Caki2 (cell line): ENCODE measurements at regions not wholly inside any gene's neighbourhood (a gene's known extent, or its start where the extent isn't known, plus 50 kb on each side); places are given as distances from the start of the nearest gene placed in this dataset.

Experiments
- DNase-seq: peaks from one replicate; pipeline ENCODE4 v3.0.0-alpha.2; 2015; ENCODE audit warnings: low read depth
- in situ Hi-C: cut with HindIII; loops from 2 replicates; pipeline ENCODE4 v1.10.0; 2016; ENCODE audit warnings: low sequenced_read_pairs, low pct_unique_long_range_greater_than_20kb, mixed read lengths

GRCh38 chr10:78860260-78860914 is 208.4 kb upstream of the ZMIZ1 start:
- no peak for DNase-seq
- in situ Hi-C loops, result no loop called here

- no peak for DNase-seq
- in situ Hi-C loops, result no loop called here
Measured at GRCh38 chr10:78861529-78862327, 207.0 kb upstream of the ZMIZ1 start.

GRCh38 chr10:78862328-78862640 is 206.5 kb upstream of the ZMIZ1 start:
- DNase-seq, result no peak
- in situ Hi-C loops, result no loop called here

- DNase-seq, result no peak
- in situ Hi-C loops, result no loop called here
Measured at GRCh38 chr10:78863140-78863905, 205.4 kb upstream of the ZMIZ1 start.

GRCh38 chr10:78863906-78864239 is 204.9 kb upstream of the ZMIZ1 start:
- in situ Hi-C loops, result no loop called here
- DNase-seq, result no peak

GRCh38 chr10:78864761-78865537 is 203.8 kb upstream of the ZMIZ1 start:
- in situ Hi-C loops, result no loop called here
- DNase-seq, result no peak

- no peak for DNase-seq
- in situ Hi-C loops, result no loop called here
Measured at GRCh38 chr10:78865538-78865875, 203.3 kb upstream of the ZMIZ1 start.

GRCh38 chr10:78865931-78866717 is 202.6 kb upstream of the ZMIZ1 start:
- in situ Hi-C loops, result no loop called here
- no peak for DNase-seq

GRCh38 chr10:78866731-78867554 is 201.8 kb upstream of the ZMIZ1 start:
- in situ Hi-C loops, result no loop called here

GRCh38 chr10:78867555-78867939 is 201.2 kb upstream of the ZMIZ1 start:
- DNase-seq, result no peak

More at GRCh38 chr10:78866731-78867554, 201.8 kb upstream of the ZMIZ1 start:
- DNase-seq, result no peak

GRCh38 chr10:78868048-78868447 is 200.7 kb upstream of the ZMIZ1 start:
- in situ Hi-C loops, result no loop called here
- DNase-seq, result no peak

More at GRCh38 chr10:78867555-78867939, 201.2 kb upstream of the ZMIZ1 start:
- in situ Hi-C loops, result no loop called here

- DNase-seq, result peak; percentile 16
- in situ Hi-C loops, result no loop called here
Measured at GRCh38 chr10:78868456-78868855, 200.3 kb upstream of the ZMIZ1 start.

GRCh38 chr10:78868861-78869260 is 199.9 kb upstream of the ZMIZ1 start:
- in situ Hi-C loops, result no loop called here
- DNase-seq, result no peak

- no peak for DNase-seq
- in situ Hi-C loops, result no loop called here
Measured at GRCh38 chr10:78869508-78870454, 199.0 kb upstream of the ZMIZ1 start.

GRCh38 chr10:78870458-78870857 is 198.3 kb upstream of the ZMIZ1 start:
- DNase-seq, result no peak

GRCh38 chr10:78871796-78872195 is 197.0 kb upstream of the ZMIZ1 start:
- in situ Hi-C loops, result no loop called here
- DNase-seq, result no peak

More at GRCh38 chr10:78870458-78870857, 198.3 kb upstream of the ZMIZ1 start:
- in situ Hi-C loops, result no loop called here
